ENCODE measurements at regions not wholly inside any gene's neighbourhood (a gene's known extent, or its start where the extent isn't known, plus 50 kb on each side); places are given as distances from the start of the nearest gene placed in this dataset.
"Not testable (repeated sequence)": the region's sequence is repeated elsewhere in the genome, so short reads cannot be mapped to it uniquely, and the experiment has no call there.

- DNase-seq (ENCODE audit: low read depth) = no peak
- H3K4me3 ChIP-seq (ENCODE audit: low read depth, low read length) = no peak overlapping the region
Measured at GRCh38 chr12:25884024-25884919, 74.2 kb upstream of the RASSF8 start.

- H3K4me3 ChIP-seq (ENCODE audit: low read depth, low read length) = no peak overlapping the region
- no peak for DNase-seq (ENCODE audit: low read depth)
Measured at GRCh38 chr12:25884920-25885234, 73.6 kb upstream of the RASSF8 start.

GRCh38 chr12:25886396-25886795 lies 72.1 kb upstream of the RASSF8 start:
- H3K4me3 ChIP-seq (ENCODE audit: low read depth, low read length) = no peak overlapping the region
- DNase-seq (ENCODE audit: low read depth) = no peak

GRCh38 chr12:25887367-25887766 lies 71.1 kb upstream of the RASSF8 start:
- no peak overlapping the region for H3K4me3 ChIP-seq (ENCODE audit: low read depth, low read length)
- no peak for DNase-seq (ENCODE audit: low read depth)

- DNase-seq (ENCODE audit: low read depth) = no peak
- H3K4me3 ChIP-seq (ENCODE audit: low read depth, low read length) = no peak overlapping the region
Measured at GRCh38 chr12:25889185-25889584, 69.3 kb upstream of the RASSF8 start.

GRCh38 chr12:25891095-25891494 lies 67.4 kb upstream of the RASSF8 start:
- H3K4me3 ChIP-seq (ENCODE audit: low read depth, low read length); DNase-seq (ENCODE audit: low read depth): not testable (repeated sequence)

GRCh38 chr12:25894759-25895158 lies 63.7 kb upstream of the RASSF8 start:
- no peak for DNase-seq (ENCODE audit: low read depth)
- H3K4me3 ChIP-seq (ENCODE audit: low read depth, low read length) = no peak overlapping the region

GRCh38 chr12:25896981-25897380 lies 61.5 kb upstream of the RASSF8 start:
- no peak overlapping the region for H3K4me3 ChIP-seq (ENCODE audit: low read depth, low read length)
- no peak for DNase-seq (ENCODE audit: low read depth)

- no peak for DNase-seq (ENCODE audit: low read depth)
- H3K4me3 ChIP-seq (ENCODE audit: low read depth, low read length) = no peak overlapping the region
Measured at GRCh38 chr12:25903603-25904245, 54.8 kb upstream of the RASSF8 start.

- DNase-seq (ENCODE audit: low read depth) = no peak
- no peak overlapping the region for H3K4me3 ChIP-seq (ENCODE audit: low read depth, low read length)
Measured at GRCh38 chr12:25904442-25904841, 54.0 kb upstream of the RASSF8 start.

- no peak overlapping the region for H3K4me3 ChIP-seq (ENCODE audit: low read depth, low read length)
- no peak for DNase-seq (ENCODE audit: low read depth)
Measured at GRCh38 chr12:25906651-25907340, 51.7 kb upstream of the RASSF8 start.
